ENCODE measurements at regions not wholly inside any gene's neighbourhood (a gene's known extent, or its start where the extent isn't known, plus 50 kb on each side); places are given as distances from the start of the nearest gene placed in this dataset.

- no peak for TF ChIP-seq POLR2A (IDR thresholded peaks at IDR 0.05)
- TF ChIP-seq, protein P1, sequence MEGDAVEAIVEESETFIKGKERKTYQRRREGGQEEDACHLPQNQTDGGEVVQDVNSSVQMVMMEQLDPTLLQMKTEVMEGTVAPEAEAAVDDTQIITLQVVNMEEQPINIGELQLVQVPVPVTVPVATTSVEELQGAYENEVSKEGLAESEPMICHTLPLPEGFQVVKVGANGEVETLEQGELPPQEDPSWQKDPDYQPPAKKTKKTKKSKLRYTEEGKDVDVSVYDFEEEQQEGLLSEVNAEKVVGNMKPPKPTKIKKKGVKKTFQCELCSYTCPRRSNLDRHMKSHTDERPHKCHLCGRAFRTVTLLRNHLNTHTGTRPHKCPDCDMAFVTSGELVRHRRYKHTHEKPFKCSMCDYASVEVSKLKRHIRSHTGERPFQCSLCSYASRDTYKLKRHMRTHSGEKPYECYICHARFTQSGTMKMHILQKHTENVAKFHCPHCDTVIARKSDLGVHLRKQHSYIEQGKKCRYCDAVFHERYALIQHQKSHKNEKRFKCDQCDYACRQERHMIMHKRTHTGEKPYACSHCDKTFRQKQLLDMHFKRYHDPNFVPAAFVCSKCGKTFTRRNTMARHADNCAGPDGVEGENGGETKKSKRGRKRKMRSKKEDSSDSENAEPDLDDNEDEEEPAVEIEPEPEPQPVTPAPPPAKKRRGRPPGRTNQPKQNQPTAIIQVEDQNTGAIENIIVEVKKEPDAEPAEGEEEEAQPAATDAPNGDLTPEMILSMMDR (IDR thresholded peaks at IDR 0.05), result no peak
Observed at GRCh38 chr11:110807801-110808200, 95.6 kb upstream of the ARHGAP20 start.
